HEK293 (cell line): ENCODE measurements at regions not wholly inside any gene's neighbourhood (a gene's known extent, or its start where the extent isn't known, plus 50 kb on each side); places are given as distances from the start of the nearest gene placed in this dataset.
A peak's percentile ranks its signal among the peaks of the same experiment; 100 is the strongest.

Experiments
- CTCF ChIA-PET: fragments of 350-600 bp; formaldehyde crosslinking; extraction: SDS; loops from one replicate; lab custom pipeline; 2021; ENCODE audit warnings: antibody characterized with exemption; lab: Yijun Ruan, JAX
- POLR2A ChIA-PET: fragments of 300-600 bp; formaldehyde crosslinking; extraction: SDS; loops from one replicate; lab custom pipeline; 2020; ENCODE audit warnings: antibody characterized with exemption, inconsistent platforms; lab: Yijun Ruan, JAX
- H3K27ac ChIP-seq: fragments of 200-500 bp; sonication (Bioruptor generic); 2 replicates; pipeline ENCODE4 v1.5.1; 2014; ENCODE audit warnings: low read depth, low read length, control low read depth, inconsistent platforms; ENCODE audit errors: extremely low read depth
- H3K36me3 ChIP-seq, 2 experiments: fragments of 200-500 bp in 1 of 2; sonication (Bioruptor generic) in 1 of 2; 1 replicate in 1 of 2; 2 replicates in 1 of 2; pipeline ENCODE4 v1.5.1; 2014 to 2017; ENCODE audit warnings: inconsistent platforms in 2 of 2, low read length in 2 of 2; ENCODE audit not compliant: control insufficient read depth in 2 of 2, insufficient read depth in 1 of 2
- H3K4me1 ChIP-seq: fragments of 200-500 bp; sonication (Bioruptor generic); 2 replicates; pipeline ENCODE4 v1.5.1; 2014; ENCODE audit warnings: mild to moderate bottlenecking, low read length, inconsistent platforms; ENCODE audit not compliant: control insufficient read depth, insufficient read depth
- H3K4me3 ChIP-seq: 2 replicates; pipeline ENCODE4 v1.5.1; 2011; ENCODE audit warnings: low read depth, mild to moderate bottlenecking, control low read depth, low read length, moderate library complexity
- H3K9me3 ChIP-seq: fragments of 200-500 bp; sonication (Bioruptor generic); 2 replicates; pipeline ENCODE4 v1.5.1; 2014; ENCODE audit warnings: low read depth, low read length, inconsistent platforms; ENCODE audit not compliant: control insufficient read depth, insufficient read depth
- FEZF1 ChIP-seq: fragments of 450-650 bp; formaldehyde crosslinking; IDR thresholded peaks from 2 replicates; pipeline ENCODE4 v1.5.1; 2016; ENCODE audit warnings: missing biosample characterization, missing genetic modification characterization
- GLIS1 ChIP-seq: fragments of 450-650 bp; formaldehyde crosslinking; IDR thresholded peaks from 2 replicates; pipeline ENCODE4 v1.5.1; 2016; ENCODE audit warnings: missing biosample characterization, missing genetic modification characterization
- KLF10 ChIP-seq: fragments of 450-650 bp; IDR thresholded peaks from 2 replicates; pipeline ENCODE4 v1.5.1; 2018; ENCODE audit warnings: missing biosample characterization, mild to moderate bottlenecking, missing genetic modification characterization
- KLF9 ChIP-seq: fragments of 450-650 bp; formaldehyde crosslinking; IDR thresholded peaks from 2 replicates; pipeline ENCODE4 v1.5.1; 2016; ENCODE audit warnings: missing biosample characterization, missing genetic modification characterization, low read depth
- PATZ1 ChIP-seq: fragments of 450-650 bp; formaldehyde crosslinking; IDR thresholded peaks from 2 replicates; pipeline ENCODE4 v1.5.1; 2016; ENCODE audit warnings: missing biosample characterization, missing genetic modification characterization
- RBAK ChIP-seq: fragments of 450-650 bp; formaldehyde crosslinking; IDR thresholded peaks from 2 replicates; pipeline ENCODE4 v1.5.1; 2016; ENCODE audit warnings: missing biosample characterization, missing genetic modification characterization
- SETDB1 ChIP-seq: IDR thresholded peaks from one replicate; pipeline ENCODE4 v1.6.1; 2017; ENCODE audit warnings: mild to moderate bottlenecking, low read length, moderate library complexity, mixed read lengths; ENCODE audit not compliant: insufficient read length
- TRIM28 ChIP-seq: IDR thresholded peaks from 2 replicates; pipeline ENCODE4 v1.6.1; 2011; ENCODE audit warnings: low read length, control low read depth, borderline replicate concordance
- ZFHX2 ChIP-seq: fragments of 450-650 bp; formaldehyde crosslinking; conservative IDR thresholded peaks from 2 replicates; pipeline ENCODE4 v1.5.1; 2016; ENCODE audit warnings: missing biosample characterization, missing genetic modification characterization
- ZNF248 ChIP-seq: fragments of 450-650 bp; formaldehyde crosslinking; IDR thresholded peaks from 2 replicates; pipeline ENCODE4 v1.5.1; 2017; ENCODE audit warnings: missing biosample characterization, missing genetic modification characterization
- ZNF280D ChIP-seq: fragments of 450-650 bp; formaldehyde crosslinking; IDR thresholded peaks from 2 replicates; pipeline ENCODE4 v1.5.1; 2016; ENCODE audit warnings: missing biosample characterization, missing genetic modification characterization
- ZNF311 ChIP-seq: fragments of 450-650 bp; formaldehyde crosslinking; IDR thresholded peaks from 2 replicates; pipeline ENCODE4 v1.5.1; 2017; ENCODE audit warnings: missing biosample characterization, missing genetic modification characterization, borderline replicate concordance
- ZNF404 ChIP-seq: fragments of 450-650 bp; formaldehyde crosslinking; IDR thresholded peaks from 2 replicates; pipeline ENCODE4 v1.5.1; 2017; ENCODE audit warnings: missing biosample characterization, missing genetic modification characterization
- ZNF510 ChIP-seq: fragments of 450-650 bp; formaldehyde crosslinking; IDR thresholded peaks from 2 replicates; pipeline ENCODE4 v1.5.1; 2018; ENCODE audit warnings: mild to moderate bottlenecking, missing genetic modification characterization, missing biosample characterization; ENCODE audit not compliant: insufficient replicate concordance
- ZNF549 ChIP-seq: fragments of 450-650 bp; IDR thresholded peaks from 2 replicates; pipeline ENCODE4 v1.5.1; 2018; ENCODE audit warnings: missing biosample characterization, missing genetic modification characterization, mild to moderate bottlenecking, inconsistent platforms, moderate library complexity
- ZNF558 ChIP-seq: fragments of 450-650 bp; formaldehyde crosslinking; IDR thresholded peaks from 2 replicates; pipeline ENCODE4 v1.5.1; 2016; ENCODE audit warnings: missing biosample characterization, missing genetic modification characterization
- ZNF561 ChIP-seq: fragments of 450-650 bp; IDR thresholded peaks from 2 replicates; pipeline ENCODE4 v1.5.1; 2018; ENCODE audit warnings: missing biosample characterization, missing genetic modification characterization, borderline replicate concordance
- ZNF596 ChIP-seq: fragments of 450-650 bp; IDR thresholded peaks from 2 replicates; pipeline ENCODE4 v1.5.0; 2018; ENCODE audit warnings: missing biosample characterization, mild to moderate bottlenecking, missing genetic modification characterization, moderate library complexity
- ZNF624 ChIP-seq: fragments of 450-650 bp; formaldehyde crosslinking; IDR thresholded peaks from 2 replicates; pipeline ENCODE4 v1.5.1; 2017; ENCODE audit warnings: missing biosample characterization, missing genetic modification characterization
- ZNF76 ChIP-seq: fragments of 450-650 bp; formaldehyde crosslinking; IDR thresholded peaks from 2 replicates; pipeline ENCODE4; 2016; ENCODE audit warnings: low read depth, missing biosample characterization, missing genetic modification characterization, borderline replicate concordance
- ZNF792 ChIP-seq: fragments of 450-650 bp; formaldehyde crosslinking; IDR thresholded peaks from 2 replicates; pipeline ENCODE4 v1.5.1; 2016; ENCODE audit warnings: missing biosample characterization, missing genetic modification characterization
- ZSCAN16 ChIP-seq: fragments of 450-650 bp; formaldehyde crosslinking; IDR thresholded peaks from 2 replicates; pipeline ENCODE4 v1.5.1; 2016; ENCODE audit warnings: missing biosample characterization, missing genetic modification characterization
- TF ChIP-seq, protein P1 (sequence below): fragments of 450-650 bp; formaldehyde crosslinking; IDR thresholded peaks from 2 replicates; pipeline ENCODE4 v1.5.1; 2017; ENCODE audit warnings: missing biosample characterization, missing genetic modification characterization
- TF ChIP-seq, protein P2 (sequence below): fragments of 450-650 bp; formaldehyde crosslinking; IDR thresholded peaks from 2 replicates; pipeline ENCODE4 v1.5.1; 2016; ENCODE audit warnings: missing biosample characterization, missing genetic modification characterization

- ChIA-PET CTCF (interaction anchor here (0.7 to 4.5 kb wide), 5 partner anchors 97 to 523 kb away, joined by 3 to 68 read pairs (median 5); no protein-coding TSS in a partner anchor), POLR2A (no interaction called here)
- Histone ChIP-seq H3K36me3 (no peaks in the 10 kb centered on the region), H3K27ac (no peak overlapping the region), H3K9me3 (no peaks in the 10 kb centered on the region), H3K4me3 (no peak overlapping the region), H3K4me1 (no peaks in the 10 kb centered on the region)
- TF ChIP-seq KLF10 (tag by site-specific recombination) (no peak), ZNF510 (tag by site-specific recombination) (no peak), PATZ1 (tag by site-specific recombination) (no peak), ZNF549 (tag by site-specific recombination) (no peak), ZNF76 (tag by site-specific recombination) (no peak), ZNF248 (tag by site-specific recombination) (no peak), ZSCAN16 (tag by site-specific recombination) (no peak), ZNF311 (no peak), SETDB1 (no peak), ZNF624 (tag by site-specific recombination) (no peak), ZNF558 (tag by site-specific recombination) (no peak)
- TF ChIP-seq, protein P1, sequence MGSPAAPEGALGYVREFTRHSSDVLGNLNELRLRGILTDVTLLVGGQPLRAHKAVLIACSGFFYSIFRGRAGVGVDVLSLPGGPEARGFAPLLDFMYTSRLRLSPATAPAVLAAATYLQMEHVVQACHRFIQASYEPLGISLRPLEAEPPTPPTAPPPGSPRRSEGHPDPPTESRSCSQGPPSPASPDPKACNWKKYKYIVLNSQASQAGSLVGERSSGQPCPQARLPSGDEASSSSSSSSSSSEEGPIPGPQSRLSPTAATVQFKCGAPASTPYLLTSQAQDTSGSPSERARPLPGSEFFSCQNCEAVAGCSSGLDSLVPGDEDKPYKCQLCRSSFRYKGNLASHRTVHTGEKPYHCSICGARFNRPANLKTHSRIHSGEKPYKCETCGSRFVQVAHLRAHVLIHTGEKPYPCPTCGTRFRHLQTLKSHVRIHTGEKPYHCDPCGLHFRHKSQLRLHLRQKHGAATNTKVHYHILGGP, result no peak
These were observed 111.0 kb downstream of the ENGASE start for GRCh38 chr17:79185671-79186070.

DNA sequence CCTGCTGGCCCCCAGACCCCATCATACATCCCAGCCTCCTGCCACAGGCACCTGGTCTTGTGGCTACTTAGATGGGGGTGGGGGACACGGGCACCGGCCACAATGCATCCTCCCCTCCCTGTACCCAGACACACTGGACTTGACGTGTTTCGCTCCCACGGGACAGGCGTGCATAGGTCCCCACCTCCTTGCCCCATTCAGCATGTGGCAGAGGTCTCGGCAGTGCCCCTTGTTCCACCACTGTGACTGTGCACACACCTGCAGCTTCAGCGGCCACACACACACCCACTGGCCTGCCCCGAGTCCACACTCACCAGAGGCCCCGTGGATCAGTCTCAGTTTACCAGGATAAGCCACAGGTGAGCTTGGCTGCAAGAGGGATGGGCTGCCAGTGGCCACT is 109.6 kb downstream of the ENGASE start:
- H3K4me3 ChIP-seq, result no peak overlapping the region
- no peaks in the 10 kb centered on the region for H3K9me3 ChIP-seq
- no peaks in the 10 kb centered on the region for H3K36me3 ChIP-seq
- ChIA-PET CTCF (interaction anchor here (0.7 kb wide), 1 partner anchor 94 kb away, joined by 3 read pairs; no protein-coding TSS in a partner anchor), POLR2A (no interaction called here)
- TF ChIP-seq TRIM28, result no peak
- peak; percentile 21; the same call in 1 of the 2 replicates for TF ChIP-seq GLIS1
- no peaks in the 10 kb centered on the region for H3K4me1 ChIP-seq
- no peak overlapping the region for H3K27ac ChIP-seq

- Histone ChIP-seq H3K36me3 (no peaks in the 10 kb centered on the region), H3K4me1 (no peaks in the 10 kb centered on the region), H3K4me3 (peak overlapping the region; percentile 30), H3K27ac (no peak overlapping the region), H3K9me3 (no peaks in the 10 kb centered on the region)
- POLR2A ChIA-PET, result interaction anchor here (0.5 kb wide), 1 partner anchor 174 kb away, joined by 3 read pairs; the partner anchor contains the start of gene CANT1
- CTCF ChIA-PET, result no interaction called here
- TF ChIP-seq ZFHX2 (peak; percentile 88), KLF9 (tag by site-specific recombination) (peak; percentile 35; the same call in 1 of the 2 replicates), ZNF596 (tag by site-specific recombination) (no peak), ZNF792 (no peak), ZNF280D (tag by site-specific recombination) (no peak), ZNF248 (tag by site-specific recombination) (no peak), RBAK (tag by site-specific recombination) (no peak), FEZF1 (tag by site-specific recombination) (no peak), ZNF404 (no peak), ZNF561 (no peak; the same call in 1 of the 2 replicates)
- TF ChIP-seq, protein P2, sequence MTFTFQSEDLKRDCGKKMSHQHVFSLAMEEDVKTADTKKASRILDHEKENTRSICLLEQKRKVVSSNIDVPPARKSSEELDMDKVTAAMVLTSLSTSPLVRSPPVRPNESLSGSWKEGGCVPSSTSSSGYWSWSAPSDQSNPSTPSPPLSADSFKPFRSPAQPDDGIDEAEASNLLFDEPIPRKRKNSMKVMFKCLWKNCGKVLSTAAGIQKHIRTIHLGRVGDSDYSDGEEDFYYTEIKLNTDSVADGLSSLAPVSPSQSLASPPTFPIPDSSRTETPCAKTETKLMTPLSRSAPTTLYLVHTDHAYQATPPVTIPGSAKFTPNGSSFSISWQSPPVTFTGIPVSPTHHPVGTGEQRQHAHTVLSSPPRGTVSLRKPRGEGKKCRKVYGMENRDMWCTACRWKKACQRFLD (tag by site-specific recombination), result no peak
These were observed 108.9 kb downstream of the ENGASE start for GRCh38 chr17:79183293-79184158.
